GM06990 (cell line): ENCODE measurements at regions not wholly inside any gene's neighbourhood (a gene's known extent, or its start where the extent isn't known, plus 50 kb on each side); places are given as distances from the start of the nearest gene placed in this dataset.

Source experiments
- DNase-seq: peaks from one replicate; pipeline ENCODE4 v3.0.0-alpha.2; 2011; ENCODE audit not compliant: insufficient read length; ENCODE audit errors: extremely low read depth
- H3K27me3 ChIP-seq: replicated peaks from 2 replicates; pipeline ENCODE4 v1.6.0; 2011; ENCODE audit warnings: low read length; ENCODE audit not compliant: control insufficient read depth, insufficient read depth
- H3K36me3 ChIP-seq: 2 replicates; pipeline ENCODE4 v1.5.1; 2011; ENCODE audit warnings: low read length; ENCODE audit not compliant: control insufficient read depth, insufficient read depth
- H3K4me3 ChIP-seq: replicated peaks from 2 replicates; pipeline ENCODE4 v1.5.1; 2011; ENCODE audit warnings: low read depth, mild to moderate bottlenecking, control low read depth, low read length
- CTCF ChIP-seq: IDR thresholded peaks from 2 replicates; pipeline ENCODE4 v1.5.1; 2011; ENCODE audit warnings: low read length, control low read depth, mild to moderate bottlenecking, inconsistent platforms; ENCODE audit not compliant: insufficient read depth, poor library complexity, severe bottlenecking

- H3K27me3 ChIP-seq: no peaks in the 10 kb centered on the region; the same call in none of the 2 replicates
- no peak for DNase-seq
- no peaks in the 10 kb centered on the region for H3K36me3 ChIP-seq
- no peak overlapping the region for H3K4me3 ChIP-seq
- no peak for TF ChIP-seq CTCF
Observed at GRCh38 chr5:56520986-56521730, 288.0 kb upstream of the ANKRD55 start.

- H3K36me3 ChIP-seq: no peaks in the 10 kb centered on the region
- no peaks in the 10 kb centered on the region; the same call in none of the 2 replicates for H3K27me3 ChIP-seq
- H3K4me3 ChIP-seq: no peak overlapping the region
- no peak for TF ChIP-seq CTCF
- DNase-seq: no peak
Observed at GRCh38 chr5:56518820-56519219, 285.7 kb upstream of the ANKRD55 start.

- Histone ChIP-seq H3K27me3 (no peaks in the 10 kb centered on the region; the same call in none of the 2 replicates), H3K36me3 (no peaks in the 10 kb centered on the region), H3K4me3 (no peak overlapping the region)
- DNase-seq: no peak
- TF ChIP-seq CTCF: no peak
Observed at GRCh38 chr5:56517011-56517416, 283.9 kb upstream of the ANKRD55 start.

- DNase-seq: no peak
- Histone ChIP-seq H3K27me3 (no peaks in the 10 kb centered on the region; the same call in 1 of the 2 replicates), H3K36me3 (no peaks in the 10 kb centered on the region), H3K4me3 (no peak overlapping the region)
- TF ChIP-seq CTCF: no peak
Observed at GRCh38 chr5:56516441-56516840, 283.3 kb upstream of the ANKRD55 start.

- no peak for DNase-seq
- Histone ChIP-seq H3K27me3 (no peaks in the 10 kb centered on the region; the same call in 1 of the 2 replicates), H3K4me3 (no peak overlapping the region), H3K36me3 (no peaks in the 10 kb centered on the region)
- TF ChIP-seq CTCF: no peak
Observed at GRCh38 chr5:56516035-56516434, 282.9 kb upstream of the ANKRD55 start.
